ENCODE measurements at regions not wholly inside any gene's neighbourhood (a gene's known extent, or its start where the extent isn't known, plus 50 kb on each side); places are given as distances from the start of the nearest gene placed in this dataset.

DNA sequence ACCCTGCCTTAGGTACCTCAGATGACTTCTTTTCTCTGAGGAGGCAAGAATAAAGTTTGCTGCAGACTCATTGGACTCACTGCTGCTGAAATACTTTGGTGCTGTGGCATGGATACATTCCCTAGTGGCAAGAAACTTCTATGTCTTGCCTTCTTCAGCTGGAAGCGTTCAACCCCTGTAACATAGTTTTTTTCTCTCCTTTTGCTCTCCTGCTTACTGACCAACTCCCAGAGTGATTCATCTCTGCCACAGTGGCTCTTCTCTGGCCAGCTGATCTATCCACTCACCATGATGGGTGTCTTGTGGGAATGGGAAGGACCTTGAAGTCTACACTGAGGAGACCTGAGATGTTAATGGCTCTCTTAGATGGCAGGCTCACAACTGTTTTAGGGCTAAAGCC, 309.3 kb upstream of the LRRTM4 start:
- TF ChIP-seq CTCF (IDR thresholded peaks at IDR 0.05; ENCODE audit: low read length) (no peak), EZH2 (IDR thresholded peaks at IDR 0.05; ENCODE audit: borderline replicate concordance, low read length) (no peak)

All from OCI-LY1 (cell line).